ENCODE measurements at regions not wholly inside any gene's neighbourhood (a gene's known extent, or its start where the extent isn't known, plus 50 kb on each side); places are given as distances from the start of the nearest gene placed in this dataset.

- H3K9me3 ChIP-seq (ENCODE audit: low read length) = no peaks in the 10 kb centered on the region
- no peaks in the 10 kb centered on the region for H4K20me1 ChIP-seq (ENCODE audit: insufficient read depth, low read length)
- CTCF ChIA-PET (ENCODE audit: low intra/inter-chr PET ratio, low total read pairs) = no interaction called here
- no peak for DNase-seq (ENCODE audit: low spot score)
- POLR2A ChIA-PET = no interaction called here
- H2AFZ ChIP-seq (ENCODE audit: low read length) = no peak overlapping the region
- no peak for ATAC-seq
- peaks cover 0 to 41% of the 10 kb centered on the region in 2 experiments; a peak in 4 of 5 replicates for H3K27me3 ChIP-seq (ENCODE audit: control insufficient read depth in 1 of 2, insufficient read depth in 2 of 2, low read length in 2 of 2)
- H3K9ac ChIP-seq (ENCODE audit: insufficient read depth, low read depth, low read length) = no peak overlapping the region
- H3K79me2 ChIP-seq (ENCODE audit: insufficient read depth, low read length) = no peaks in the 10 kb centered on the region
- no peaks in the 10 kb centered on the region for H3K4me1 ChIP-seq (ENCODE audit: insufficient read depth, low read length)
- in situ Hi-C loops (cut with HindIII; ENCODE audit: extremely low pct_ligation_motif_present, low pct_unique_long_range_greater_than_20kb) = no loop called here
- no peak overlapping the region for H3K27ac ChIP-seq (ENCODE audit: extremely low read length, insufficient read depth, low read length)
- BruUV-seq (replicated peaks) = no TSS peak
- H3K4me2 ChIP-seq (ENCODE audit: low read depth, low read length) = no peak overlapping the region
- 10% methylated on average over 8 of the region's 8 CpGs for WGBS (ENCODE audit: low lambda C conversion rate)
- no peak for FAIRE-seq
- no peaks in the 10 kb centered on the region for H3K36me3 ChIP-seq (replicated peaks in 1 of 2; ENCODE audit: control insufficient read depth in 1 of 2, insufficient read depth in 2 of 2, low read length in 2 of 2)
- intact Hi-C loops (cut with micrococcal nuclease; ENCODE audit: unreplicated experiment) = no loop called here
- no peak overlapping the region for H3K4me3 ChIP-seq (replicated peaks in 1 of 3; ENCODE audit: insufficient read depth in 1 of 3, low read depth in 2 of 3, low read length in 3 of 3)
- TF ChIP-seq DDIT3 (CRISPR knock-in tag; IDR thresholded peaks at IDR 0.05) = no peak
- TF ChIP-seq MNT (IDR thresholded peaks at IDR 0.05) = peak; percentile 31; the same call in 1 of the 2 replicates
- no peak for TF ChIP-seq ZNF124 (CRISPR knock-in tag; IDR thresholded peaks at IDR 0.05)
Measured at GRCh38 chr15:96421178-96421601, 90.7 kb downstream of the NR2F2 start.

GRCh38 chr15:96422125-96422524, 91.6 kb downstream of the NR2F2 start:
- FAIRE-seq = no peak
- in situ Hi-C loops (cut with HindIII; ENCODE audit: extremely low pct_ligation_motif_present, low pct_unique_long_range_greater_than_20kb) = no loop called here
- intact Hi-C loops (cut with micrococcal nuclease; ENCODE audit: unreplicated experiment) = no loop called here
- TF ChIP-seq MEIS1 (CRISPR knock-in tag; IDR thresholded peaks at IDR 0.05; ENCODE audit: borderline replicate concordance) (no peak), CERS6 (CRISPR knock-in tag; IDR thresholded peaks at IDR 0.05) (no peak), REST (IDR thresholded peaks at IDR 0.05; ENCODE audit: borderline replicate concordance in 1 of 2, low read depth in 1 of 2, low read length in 2 of 2) (no peak), ZNF780A (CRISPR knock-in tag; IDR thresholded peaks at IDR 0.05) (no peak)

More at GRCh38 chr15:96422125-96422524, 91.6 kb downstream of the NR2F2 start:
- peaks cover 0 to 32% of the 10 kb centered on the region in 2 experiments; a peak in 3 of 5 replicates for H3K27me3 ChIP-seq (ENCODE audit: control insufficient read depth in 1 of 2, insufficient read depth in 2 of 2, low read length in 2 of 2)
- no peaks in the 10 kb centered on the region for H4K20me1 ChIP-seq (ENCODE audit: insufficient read depth, low read length)
- no peak overlapping the region for H3K4me2 ChIP-seq (ENCODE audit: low read depth, low read length)
- H3K36me3 ChIP-seq (replicated peaks in 1 of 2; ENCODE audit: control insufficient read depth in 1 of 2, insufficient read depth in 2 of 2, low read length in 2 of 2) = no peaks in the 10 kb centered on the region
- no peaks in the 10 kb centered on the region for H3K4me1 ChIP-seq (ENCODE audit: insufficient read depth, low read length)
- under 1% methylated on average over 7 of the region's 7 CpGs for WGBS (ENCODE audit: low lambda C conversion rate)
- H3K9me3 ChIP-seq (ENCODE audit: low read length) = no peaks in the 10 kb centered on the region
- H2AFZ ChIP-seq (ENCODE audit: low read length) = no peak overlapping the region
- H3K79me2 ChIP-seq (ENCODE audit: insufficient read depth, low read length) = no peaks in the 10 kb centered on the region
- no peak overlapping the region for H3K9ac ChIP-seq (ENCODE audit: insufficient read depth, low read depth, low read length)
- H3K27ac ChIP-seq (ENCODE audit: extremely low read length, insufficient read depth, low read length) = no peak overlapping the region
- ATAC-seq (no peak), DNase-seq (ENCODE audit: low spot score) (no peak)
- ChIA-PET POLR2A (no interaction called here), CTCF (ENCODE audit: low intra/inter-chr PET ratio, low total read pairs) (no interaction called here)
- BruUV-seq (replicated peaks) = no TSS peak
- H3K4me3 ChIP-seq (replicated peaks in 1 of 3; ENCODE audit: insufficient read depth in 1 of 3, low read depth in 2 of 3, low read length in 3 of 3) = no peak overlapping the region

Data from HepG2 (cell line).